ENCODE measurements at regions not wholly inside any gene's neighbourhood (a gene's known extent, or its start where the extent isn't known, plus 50 kb on each side); places are given as distances from the start of the nearest gene placed in this dataset.

DNA sequence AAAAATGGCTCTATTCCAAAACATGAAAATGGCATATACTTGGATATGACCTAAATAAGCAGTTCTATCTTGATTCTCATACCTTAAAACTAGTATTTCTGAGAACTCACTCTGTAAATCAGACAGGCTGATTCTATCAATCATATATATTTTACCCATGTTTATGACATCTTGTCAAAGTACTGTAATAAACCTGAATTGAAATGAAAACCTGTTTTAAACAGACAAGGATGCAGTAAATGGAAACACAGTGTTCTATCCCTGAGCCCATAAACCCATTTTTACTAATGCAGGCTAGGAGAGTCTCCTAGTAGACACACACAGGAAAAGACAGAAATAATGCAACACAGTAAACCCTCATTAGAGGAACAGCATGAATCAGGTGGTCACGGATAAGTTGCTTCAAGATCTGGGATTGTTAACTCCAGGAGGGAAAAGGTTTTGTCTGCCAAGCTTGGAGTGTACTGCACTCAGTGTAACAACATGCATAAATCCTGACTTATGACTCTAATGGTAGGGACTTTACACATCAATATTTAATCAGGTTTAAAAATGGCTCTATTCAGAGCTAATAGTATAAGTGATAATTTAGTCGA is 93.6 kb upstream of the CPNE8 start:
- Histone ChIP-seq H4K8ac (ENCODE audit: extremely low read depth, insufficient read depth, low read length) (no peak overlapping the region), H3K4me1 (replicated peaks in 1 of 4; ENCODE audit: control insufficient read depth in 3 of 4, insufficient read depth in 4 of 4, low read length in 3 of 4) (no peaks in the 10 kb centered on the region), H3K23me2 (ENCODE audit: low read depth, low read length) (no peaks in the 10 kb centered on the region), H3K18ac (ENCODE audit: extremely low read depth, low read length) (no peak overlapping the region), H3K79me2 (ENCODE audit: control insufficient read depth in 1 of 2, insufficient read depth in 2 of 2, low read length in 2 of 2) (no peaks in the 10 kb centered on the region), H2BK15ac (ENCODE audit: low read length) (no peak overlapping the region), H3K14ac (ENCODE audit: insufficient read length) (no peak overlapping the region), H2AK5ac (ENCODE audit: low read depth, low read length) (no peak overlapping the region), H2AFZ (ENCODE audit: low read length) (no peak overlapping the region), H4K91ac (replicated peaks; ENCODE audit: insufficient read length, low read length) (no peak overlapping the region), H4K20me1 (replicated peaks in 1 of 2; ENCODE audit: control insufficient read depth in 1 of 2, insufficient read depth in 2 of 2, low read length in 2 of 2) (no peaks in the 10 kb centered on the region), H3K4me3 (ENCODE audit: extremely low read depth in 1 of 4, insufficient read depth in 2 of 4, low read depth in 3 of 4, low read length in 4 of 4) (no peak overlapping the region), H3K4ac (replicated peaks; ENCODE audit: insufficient read length, low read depth, low read length) (no peak overlapping the region), H3K56ac (replicated peaks; ENCODE audit: insufficient read length, low read depth, low read length) (no peak overlapping the region), H2BK120ac (replicated peaks; ENCODE audit: low read depth, low read length) (no peak overlapping the region), H4K5ac (ENCODE audit: insufficient read length, low read depth, low read length) (no peak overlapping the region), H3K9me3 (ENCODE audit: insufficient read depth in 2 of 2, low read depth in 1 of 2, low read length in 1 of 2) (no peaks in the 10 kb centered on the region), H3K9ac (replicated peaks in 1 of 4; ENCODE audit: extremely low read depth in 1 of 4, low read depth in 3 of 4, low read length in 3 of 4) (no peak overlapping the region), H3K79me1 (ENCODE audit: low read depth, low read length) (no peaks in the 10 kb centered on the region), H2BK20ac (ENCODE audit: low read length) (no peak overlapping the region), H2BK5ac (ENCODE audit: low read depth, low read length) (no peak overlapping the region), H3K27ac (ENCODE audit: low read depth, low read length) (no peak overlapping the region), H3K4me2 (ENCODE audit: insufficient read depth in 1 of 2, low read depth in 2 of 2, low read length in 2 of 2) (no peak overlapping the region), H3K23ac (ENCODE audit: insufficient read length) (no peak overlapping the region), H2BK12ac (ENCODE audit: low read depth, low read length) (no peak overlapping the region), H3K36me3 (ENCODE audit: control insufficient read depth in 2 of 4, insufficient read depth in 4 of 4, low read length in 3 of 4) (no peaks in the 10 kb centered on the region), H3K27me3 (replicated peaks in 1 of 4; ENCODE audit: control insufficient read depth in 3 of 4, extremely low read depth in 1 of 4, insufficient read depth in 3 of 4, low read length in 3 of 4) (no peaks in the 10 kb centered on the region)
- CTCF ChIA-PET (ENCODE audit: partially characterized antibody), result interaction anchor here (1.3 kb wide), 1 partner anchor 40 kb away, joined by 4 read pairs; no protein-coding TSS in a partner anchor
- FAIRE-seq (no peak), DNase-seq (ENCODE audit: low read depth in 1 of 2, low spot score in 2 of 2) (no peak)
- 91% methylated on average over 2 of the region's 2 CpGs; no CpG with 5 or more reads in 1 of the 2 experiments for WGBS, 2 experiments (ENCODE audit: extremely low coverage in 1 of 2, insufficient coverage in 1 of 2, insufficient read length in 1 of 2, insufficient replicate concordance in 2 of 2, low coverage in 1 of 2, low lambda C conversion rate in 2 of 2, missing lambda C conversion rate in 1 of 2)
- POLR2A ChIA-PET (ENCODE audit: partially characterized antibody), result no interaction called here
- TF ChIP-seq HDAC2 (IDR thresholded peaks at IDR 0.05; ENCODE audit: borderline replicate concordance in 1 of 2, low read depth in 2 of 2, low read length in 2 of 2) (no peak), SP1 (IDR thresholded peaks at IDR 0.05; ENCODE audit: low read depth, low read length) (no peak), TCF12 (IDR thresholded peaks at IDR 0.05; ENCODE audit: low read depth, low read length) (no peak), CHD1 (IDR thresholded peaks at IDR 0.05; ENCODE audit: low read depth, low read length) (no peak), RXRA (IDR thresholded peaks at IDR 0.05; ENCODE audit: insufficient read depth, low read depth, low read length) (no peak), RNF2 (IDR thresholded peaks at IDR 0.05; ENCODE audit: borderline replicate concordance, low read depth, low read length, missing control alignments, poor library complexity, severe bottlenecking) (no peak), TBP (IDR thresholded peaks at IDR 0.05; ENCODE audit: low read depth, low read length) (no peak), KDM1A (IDR thresholded peaks at IDR 0.05; ENCODE audit: borderline replicate concordance, low read length) (no peak)
